ENCODE measurements at regions not wholly inside any gene's neighbourhood (a gene's known extent, or its start where the extent isn't known, plus 50 kb on each side); places are given as distances from the start of the nearest gene placed in this dataset.

- no peak for DNase-seq (ENCODE audit: low read depth)
Measured at GRCh38 chr10:5305374-5305773, 59.4 kb upstream of the UCN3 start.

GRCh38 chr10:5310914-5311313 lies 53.9 kb upstream of the UCN3 start:
- no peak for DNase-seq (ENCODE audit: low read depth)

- DNase-seq (ENCODE audit: low read depth): no peak
Measured at GRCh38 chr10:5311617-5312016, 53.1 kb upstream of the UCN3 start.

GRCh38 chr10:5314840-5315239 lies 49.9 kb upstream of the UCN3 start:
- no peak for DNase-seq (ENCODE audit: low read depth)
